Astrocyte (in vitro differentiated cells and primary cell): ENCODE measurements at regions not wholly inside any gene's neighbourhood (a gene's known extent, or its start where the extent isn't known, plus 50 kb on each side); places are given as distances from the start of the nearest gene placed in this dataset.

Source experiments
- CTCF ChIP-seq: IDR thresholded peaks from 2 replicates; pipeline ENCODE4 v1.5.1; 2011; ENCODE audit warnings: low read depth, mild to moderate bottlenecking, inconsistent platforms, low read length, moderate library complexity; ENCODE audit not compliant: insufficient read depth
- EZH2 ChIP-seq: IDR thresholded peaks from 2 replicates; pipeline ENCODE4 v1.6.1; 2012; ENCODE audit warnings: mild to moderate bottlenecking, low read length, inconsistent platforms; ENCODE audit not compliant: insufficient read depth

DNA sequence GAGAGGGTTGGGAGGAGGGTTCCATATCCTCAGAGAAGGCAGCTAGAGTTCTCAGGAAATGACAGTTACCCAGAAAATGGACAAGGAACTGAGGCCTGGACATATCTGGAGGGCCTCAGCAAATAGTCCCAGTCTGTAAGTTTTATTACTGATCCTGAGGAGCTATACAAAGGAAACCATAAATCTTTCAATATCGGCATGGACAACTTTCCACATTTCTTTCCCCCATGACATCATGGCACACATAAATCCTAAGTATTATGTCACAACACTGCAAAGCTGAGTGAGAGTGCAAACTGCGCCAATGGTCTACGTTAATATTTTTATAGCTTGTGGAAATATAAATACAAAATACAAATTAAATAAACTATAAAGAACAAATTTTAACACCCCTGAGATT is 1356.2 kb upstream of the C9orf72 start:
- TF ChIP-seq CTCF = no peak
- no peak for TF ChIP-seq EZH2
